ENCODE measurements at regions not wholly inside any gene's neighbourhood (a gene's known extent, or its start where the extent isn't known, plus 50 kb on each side); places are given as distances from the start of the nearest gene placed in this dataset.

- TF ChIP-seq POLR2A (IDR thresholded peaks at IDR 0.05) (no peak), CTCF (IDR thresholded peaks at IDR 0.05) (no peak)
Observed at GRCh38 chr11:71340086-71340606, 87.8 kb upstream of the SHANK2 start.

All from uterus (tissue), 2 donors.